GM19023 (cell line): ENCODE measurements at regions not wholly inside any gene's neighbourhood (a gene's known extent, or its start where the extent isn't known, plus 50 kb on each side); places are given as distances from the start of the nearest gene placed in this dataset.
"Not testable (repeated sequence)": the region's sequence is repeated elsewhere in the genome, so short reads cannot be mapped to it uniquely, and the experiment has no call there.

ENCODE experiments used
- ATAC-seq: cut with Tn5 transposase; IDR thresholded peaks from one replicate; pipeline ENCODE4 v1.9.1; 2021; ENCODE audit warnings: mild to moderate bottlenecking, moderate library complexity; ENCODE audit not compliant: unreplicated experiment

DNA sequence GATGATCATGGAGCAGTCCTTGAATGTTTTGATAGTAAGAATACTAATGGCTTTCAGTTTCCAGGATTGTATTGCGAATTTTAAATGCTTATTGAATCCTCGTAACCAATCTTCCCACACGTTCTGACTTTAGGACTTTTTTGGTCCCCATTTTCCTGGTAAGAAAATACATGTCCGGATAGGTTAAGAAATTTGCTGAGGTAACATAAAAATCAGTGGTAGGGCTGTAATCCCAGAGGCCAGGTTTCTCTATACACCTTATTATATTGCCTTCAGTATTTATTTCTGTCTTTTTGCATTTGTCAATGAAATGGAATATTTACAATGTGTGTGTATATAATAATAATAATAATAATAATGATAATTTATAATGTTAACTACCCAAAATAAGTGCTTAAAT lies 603.2 kb downstream of the TMEM182 start:
- no peak for ATAC-seq

DNA sequence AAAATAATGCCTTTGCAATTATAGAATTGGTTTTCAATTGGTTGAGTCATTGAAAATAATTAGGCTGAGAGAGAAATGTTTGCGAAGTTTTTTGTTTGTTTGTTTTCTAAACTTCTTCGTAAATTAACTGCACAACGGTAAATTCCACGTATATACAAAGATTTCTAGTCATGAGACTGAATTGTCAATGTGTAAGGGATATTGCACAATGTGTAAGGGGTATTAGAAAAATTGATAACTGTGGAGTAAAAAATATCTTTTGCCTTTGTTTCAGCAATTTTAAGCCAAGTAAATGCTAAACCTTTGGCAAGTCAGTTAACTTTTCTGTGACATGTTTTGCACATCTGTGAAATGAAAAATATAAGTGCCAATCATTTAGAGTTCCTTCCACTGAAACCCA lies 606.0 kb downstream of the TMEM182 start:
- ATAC-seq, result no peak

DNA sequence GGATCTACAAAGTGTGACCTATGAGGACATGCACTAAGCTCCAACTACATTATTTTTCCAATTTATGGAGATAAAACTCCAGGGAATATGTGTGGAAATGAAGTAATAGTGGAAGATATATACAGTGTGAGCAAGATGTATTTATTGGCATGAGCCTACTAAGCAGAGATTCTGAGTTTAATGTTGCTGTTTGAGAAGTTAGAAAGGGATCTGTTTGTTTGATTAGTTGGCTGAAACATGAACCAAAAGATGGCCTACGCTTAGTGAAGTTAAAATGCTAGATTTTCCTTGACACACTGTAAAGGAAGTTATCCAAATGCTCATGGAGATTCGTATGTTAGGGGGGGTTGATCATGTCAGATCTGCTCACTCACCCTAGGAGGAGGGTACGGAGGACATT lies 621.7 kb downstream of the TMEM182 start:
- no peak for ATAC-seq

DNA sequence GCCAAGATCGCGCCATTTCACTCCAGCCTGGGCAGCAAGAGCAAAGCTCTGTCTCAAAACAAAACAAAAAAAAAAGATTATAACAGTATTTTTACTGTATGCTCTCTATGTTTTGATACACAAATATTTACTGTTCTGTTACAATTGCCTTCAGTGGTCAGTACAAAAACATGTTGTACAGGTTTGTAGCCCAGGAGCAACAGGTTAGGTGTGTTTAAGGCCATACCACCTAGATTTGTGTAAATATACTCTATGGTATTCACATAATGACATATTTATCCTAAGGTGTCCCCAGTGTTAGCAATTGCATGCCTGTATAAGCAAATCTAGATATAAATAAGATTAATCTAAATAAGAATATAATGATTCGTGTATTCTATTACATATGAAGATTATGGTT lies 625.0 kb downstream of the TMEM182 start:
- no peak for ATAC-seq

DNA sequence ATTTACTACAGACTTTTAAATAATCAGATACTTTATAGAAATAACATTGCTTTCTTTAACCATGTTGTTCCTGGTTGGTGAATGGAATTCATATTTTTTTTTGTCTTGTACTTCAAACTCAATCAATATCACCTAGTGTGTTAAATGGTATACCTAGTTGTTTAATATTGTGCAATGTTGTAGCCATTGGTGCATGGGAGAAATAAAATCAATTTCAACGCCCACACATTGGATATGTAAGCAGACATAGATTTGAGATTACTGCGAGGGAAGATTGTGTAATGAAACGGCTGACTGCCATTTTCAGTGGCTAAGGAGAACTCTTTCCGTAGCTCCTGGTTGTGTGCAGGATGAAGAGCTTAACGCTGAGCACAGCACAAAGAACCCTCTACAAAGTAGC lies 626.1 kb downstream of the TMEM182 start:
- ATAC-seq, result no peak

DNA sequence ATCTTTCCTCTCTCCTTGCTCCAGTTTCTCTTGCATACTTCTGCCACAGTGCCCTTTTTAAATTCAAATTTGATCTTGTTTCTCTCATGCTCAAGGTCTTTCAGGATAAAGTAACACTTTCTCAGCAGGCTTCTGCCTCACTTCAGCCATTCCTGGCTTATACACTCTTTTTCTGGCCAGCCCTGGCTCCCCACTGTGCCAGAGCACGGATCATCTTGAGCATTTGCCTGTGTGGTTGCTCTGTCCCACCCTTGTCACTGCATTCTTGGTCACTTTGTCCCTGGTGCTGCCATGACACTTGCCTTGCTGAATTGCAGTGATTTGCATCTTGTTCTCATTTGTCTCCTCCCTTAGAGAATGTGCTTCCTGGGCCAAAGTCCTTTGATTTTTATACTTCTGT lies 634.3 kb downstream of the TMEM182 start:
- ATAC-seq, result no peak

DNA sequence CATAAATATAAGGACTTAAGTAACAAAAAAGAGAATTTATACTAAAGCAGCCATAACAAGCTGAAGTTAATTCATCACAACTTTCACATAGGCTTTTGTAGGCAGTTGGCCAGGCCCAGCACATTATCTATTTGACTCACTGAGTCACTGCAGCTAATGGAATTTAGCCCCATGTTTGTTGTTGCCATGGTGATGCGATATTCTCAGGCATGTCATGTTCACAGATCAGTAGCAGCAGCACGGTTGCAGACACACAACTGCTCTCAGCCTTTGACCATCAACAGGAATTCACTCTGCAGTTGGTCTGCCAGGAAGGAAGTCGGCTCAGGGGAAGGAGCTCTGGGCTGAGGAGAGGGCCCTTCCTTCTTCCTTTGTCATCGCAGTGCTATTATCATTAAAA lies 639.8 kb downstream of the TMEM182 start:
- no peak for ATAC-seq

DNA sequence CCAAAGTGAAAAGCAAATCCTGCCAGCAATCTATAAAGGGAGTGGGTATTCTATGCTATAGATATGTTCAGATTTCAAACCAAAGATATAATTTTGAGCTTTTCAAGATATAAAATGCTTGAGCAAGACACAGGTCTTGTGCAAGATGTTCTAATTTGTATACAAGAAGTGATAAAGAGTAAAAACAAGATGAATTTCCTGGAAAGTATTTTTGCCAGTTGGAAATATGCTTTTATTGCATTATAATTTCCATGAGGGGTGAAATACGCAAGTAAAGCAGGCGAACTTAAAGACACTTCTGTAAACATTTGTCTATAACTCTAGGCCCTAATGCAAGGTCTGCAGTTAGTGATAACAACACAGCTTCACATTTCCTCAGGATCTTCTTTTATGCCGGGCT lies 640.5 kb downstream of the TMEM182 start:
- ATAC-seq, result no peak

DNA sequence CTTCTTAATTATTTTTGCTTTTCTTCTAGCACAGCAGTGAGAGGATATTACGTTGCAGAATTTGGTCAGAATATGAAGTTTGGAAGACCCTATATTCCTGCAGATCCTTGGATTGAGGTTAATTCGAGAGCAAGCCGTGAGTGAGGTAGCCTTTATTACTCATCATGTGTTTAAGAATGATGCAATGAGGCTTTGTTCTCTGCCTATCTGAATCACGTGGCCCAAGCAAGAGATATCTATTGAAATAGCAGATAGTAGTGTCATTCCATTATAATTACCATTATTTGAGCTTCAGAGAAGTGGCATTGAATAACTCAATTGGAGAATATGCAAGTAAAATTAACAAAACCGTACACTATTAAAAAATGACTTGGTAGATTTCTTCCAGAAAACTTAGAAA lies 641.1 kb downstream of the TMEM182 start:
- no peak for ATAC-seq

DNA sequence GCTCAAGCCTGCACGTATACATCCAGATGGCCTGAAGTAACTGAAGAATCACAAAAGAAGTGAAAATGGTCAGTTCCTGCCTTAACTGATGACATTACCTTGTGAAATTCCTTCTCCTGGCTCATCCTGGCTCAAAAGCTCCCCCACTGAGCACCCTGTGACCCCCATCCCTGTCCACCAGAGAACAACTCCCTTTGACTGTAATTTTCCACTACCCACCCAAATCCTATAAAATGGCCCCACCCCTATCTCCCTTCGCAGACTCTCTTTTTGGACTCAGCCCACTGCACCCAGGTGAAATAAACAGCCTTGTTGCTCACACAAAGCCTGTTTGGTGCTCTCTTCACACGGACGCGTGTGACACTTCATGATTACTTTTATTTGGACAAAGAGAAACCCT lies 641.6 kb downstream of the TMEM182 start:
- ATAC-seq, result not testable (repeated sequence)

DNA sequence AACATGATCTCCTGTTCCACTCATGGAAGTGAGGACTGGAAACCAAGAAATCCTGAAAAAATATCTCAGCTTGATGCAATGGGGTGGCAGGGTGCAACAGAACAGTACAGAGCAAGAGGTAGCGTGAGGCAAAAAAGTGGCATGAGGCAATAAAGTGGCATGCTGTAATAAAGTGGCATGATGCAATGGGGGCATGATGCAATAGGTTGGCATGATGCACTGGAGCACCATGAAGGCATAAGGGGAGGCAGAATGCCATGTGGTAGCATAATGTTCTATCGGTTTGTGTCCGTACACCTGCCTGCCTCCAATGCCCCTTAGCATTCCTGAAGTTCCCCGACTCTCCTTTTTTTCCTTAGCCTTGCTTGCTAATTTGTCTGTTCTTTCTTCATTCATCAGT lies 648.4 kb downstream of the TMEM182 start:
- ATAC-seq, result no peak

DNA sequence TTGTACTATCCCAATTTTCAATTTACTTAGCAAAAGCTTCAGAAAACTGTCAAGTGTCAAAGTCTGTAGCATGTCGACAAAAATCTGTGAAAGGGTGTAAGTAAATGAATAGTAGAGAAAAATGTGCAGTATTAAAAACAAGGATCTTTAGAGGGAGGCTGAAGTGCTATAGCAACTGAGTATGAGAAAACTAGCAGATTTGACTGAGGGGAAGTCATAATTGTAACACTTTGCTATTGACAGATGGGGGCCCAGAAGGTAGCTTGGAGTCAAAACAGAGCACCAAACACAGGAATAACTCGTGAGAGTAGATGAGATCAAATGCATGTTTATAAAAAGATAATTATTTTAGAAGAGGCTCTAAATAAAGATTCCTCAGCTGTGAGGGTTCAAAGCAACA lies 657.7 kb downstream of the TMEM182 start:
- no peak for ATAC-seq

DNA sequence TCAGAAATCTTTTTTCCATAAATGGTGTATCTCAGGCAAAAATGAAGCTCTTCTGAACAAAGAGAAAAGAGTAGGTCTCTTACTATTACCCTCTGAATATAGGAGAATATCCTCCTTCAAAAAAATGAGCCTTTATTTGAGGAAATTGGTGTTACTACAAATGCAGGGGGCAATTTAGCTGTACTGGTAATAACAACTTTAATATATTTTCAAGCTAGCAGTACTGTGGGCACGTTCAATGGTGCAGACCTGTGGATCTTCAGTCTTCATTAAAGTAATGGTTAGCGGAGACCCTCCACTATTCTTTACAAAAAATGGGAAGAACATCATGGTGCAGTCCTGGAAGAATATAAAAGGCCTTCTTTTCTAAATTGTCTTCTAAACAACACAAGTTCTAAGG lies 661.3 kb downstream of the TMEM182 start:
- ATAC-seq, result no peak

DNA sequence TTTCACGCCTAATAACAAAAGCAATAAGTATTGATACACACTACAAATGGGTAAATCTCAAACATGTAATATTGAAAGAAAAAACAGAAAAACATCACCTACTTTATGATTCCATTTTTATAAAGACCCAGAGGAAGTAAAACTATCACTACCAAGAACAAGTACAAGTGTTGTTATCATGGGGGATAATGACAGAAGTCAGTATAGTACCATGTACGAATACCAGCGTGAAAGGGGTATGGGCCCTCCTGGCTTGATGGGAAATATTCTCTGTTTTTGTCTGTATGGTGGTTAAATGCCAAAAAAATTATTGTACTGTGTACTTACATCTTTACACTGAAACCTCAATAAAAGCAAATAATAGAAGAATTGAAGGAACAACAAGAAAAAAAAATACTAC lies 665.7 kb downstream of the TMEM182 start:
- no peak for ATAC-seq

DNA sequence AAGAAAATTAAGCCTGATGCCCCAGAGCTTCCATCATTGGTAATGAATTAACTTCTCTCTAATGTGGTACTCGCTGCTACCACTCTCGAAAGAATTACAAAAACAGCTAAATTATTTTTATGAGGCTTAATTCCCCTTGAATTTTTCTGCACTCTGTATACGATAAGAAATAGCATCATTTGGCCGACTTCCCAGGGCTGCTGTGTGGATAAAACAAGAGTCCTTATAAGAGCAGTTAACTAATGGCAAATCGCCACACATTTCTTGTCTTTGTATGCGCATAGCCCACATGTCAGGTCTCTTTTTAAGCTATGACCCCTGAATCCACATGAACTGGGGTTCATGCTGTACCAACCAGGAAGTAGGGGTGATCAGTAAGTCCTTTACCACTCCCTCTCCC lies 668.4 kb downstream of the TMEM182 start:
- no peak for ATAC-seq

DNA sequence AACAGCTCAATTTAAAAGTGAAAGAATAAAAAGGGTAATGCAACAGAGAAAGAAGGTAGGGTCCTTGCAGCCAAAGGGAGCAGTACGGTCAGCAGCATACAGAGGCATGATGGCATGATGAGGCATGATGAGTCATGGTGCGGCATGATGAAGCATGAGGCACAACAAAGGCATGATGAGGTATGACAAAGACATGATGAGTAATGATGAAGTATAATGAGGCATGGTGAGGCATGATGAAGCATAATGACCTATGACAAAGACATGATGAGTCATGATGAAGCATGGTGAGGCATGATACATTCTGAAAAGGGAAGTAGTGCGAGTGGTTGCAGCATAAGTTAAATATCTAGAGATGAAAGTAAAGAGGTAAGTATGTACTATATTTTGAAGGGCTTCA lies 673.2 kb downstream of the TMEM182 start:
- ATAC-seq, result no peak

DNA sequence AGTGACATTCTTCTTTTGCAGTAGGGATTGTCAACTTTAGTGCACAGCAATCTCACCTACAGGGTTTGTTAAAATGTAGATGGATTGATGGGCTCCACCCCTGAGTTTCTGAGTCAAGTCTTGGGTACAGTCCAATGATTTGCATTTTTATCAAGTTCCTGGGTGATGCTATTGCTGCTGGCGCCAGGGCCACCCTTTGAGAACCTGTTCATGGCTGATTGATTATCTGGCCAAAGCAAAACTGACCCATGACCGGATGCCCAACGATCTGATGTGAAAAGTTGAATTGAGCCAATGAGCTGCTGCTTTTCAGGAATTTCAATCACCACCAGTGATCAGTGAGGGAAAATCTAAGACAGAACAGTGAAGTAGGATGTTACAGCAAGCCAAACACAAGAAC lies 675.3 kb downstream of the TMEM182 start:
- ATAC-seq, result no peak

DNA sequence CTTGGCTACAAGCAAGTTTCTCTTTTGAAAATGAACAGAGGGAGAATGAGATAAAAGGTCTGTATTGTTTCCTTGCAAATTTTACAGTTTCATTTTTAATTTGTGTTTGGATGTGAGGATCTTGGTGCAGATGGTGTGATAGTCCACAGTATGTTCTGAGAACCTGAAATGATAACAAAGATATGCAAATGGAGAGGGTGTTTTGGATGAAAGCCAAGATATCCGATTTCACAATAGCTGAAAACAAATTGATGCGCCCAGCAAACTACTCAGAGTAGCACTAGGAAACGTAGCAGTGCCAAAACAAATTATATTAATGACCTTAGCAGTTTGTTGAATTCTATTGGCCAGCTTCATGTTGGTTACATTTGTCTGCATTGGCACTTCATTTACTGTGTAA lies 683.5 kb downstream of the TMEM182 start:
- no peak for ATAC-seq

DNA sequence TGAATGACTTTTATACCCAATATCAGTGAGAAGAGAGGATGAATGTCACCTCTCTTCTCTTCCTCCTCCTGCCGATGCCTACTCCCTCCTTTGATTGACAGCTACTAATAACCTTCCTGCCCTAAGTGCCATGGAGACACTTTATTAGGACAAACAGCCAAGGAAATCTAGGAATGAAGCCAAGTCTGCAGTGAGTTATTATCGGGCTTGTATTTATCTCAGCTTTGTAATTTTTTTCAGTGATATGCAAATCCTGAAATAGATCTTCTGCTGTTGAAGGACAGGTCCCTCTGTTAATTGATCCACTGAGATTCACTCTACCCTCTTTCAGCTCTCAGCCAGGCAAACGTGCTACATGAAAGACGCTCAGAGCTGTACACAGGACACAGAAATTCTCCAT lies 686.7 kb downstream of the TMEM182 start:
- no peak for ATAC-seq

DNA sequence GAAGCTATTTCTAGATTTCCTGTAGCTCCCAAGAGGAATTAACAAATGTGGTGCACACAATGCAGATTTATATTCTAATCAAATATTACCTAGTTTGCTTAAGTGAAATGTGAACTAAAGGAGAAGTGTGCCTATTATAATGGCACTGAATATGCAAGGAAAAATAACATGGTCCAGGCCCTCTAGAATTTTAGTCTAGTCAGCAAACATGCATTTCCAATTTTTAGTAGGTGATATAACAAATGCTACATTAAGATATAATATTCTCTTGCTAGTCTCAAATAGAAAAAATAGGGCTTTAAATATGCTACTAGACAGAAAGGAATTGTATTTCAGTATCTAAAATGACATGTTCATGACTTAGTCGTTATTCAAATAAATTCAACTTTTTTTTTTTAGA lies 689.5 kb downstream of the TMEM182 start:
- no peak for ATAC-seq

DNA sequence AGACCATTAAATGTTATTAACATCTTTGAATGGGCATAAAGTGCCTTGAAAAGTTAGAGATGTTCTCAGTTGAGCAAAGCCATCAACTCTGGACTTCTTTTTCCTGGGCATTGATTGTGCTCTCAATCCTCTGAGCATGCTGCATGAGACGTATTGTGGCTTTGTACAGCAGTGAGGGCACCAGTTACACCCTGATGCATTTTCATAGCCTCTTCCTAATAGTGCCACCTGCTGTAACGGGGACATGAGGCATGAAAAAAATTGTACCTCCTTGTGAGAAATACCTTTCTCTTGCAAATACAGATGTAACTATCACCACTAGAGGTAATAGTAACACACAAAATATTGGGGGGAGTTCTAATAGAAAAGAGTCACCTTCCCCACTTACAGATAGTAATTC lies 697.5 kb downstream of the TMEM182 start:
- no peak for ATAC-seq

DNA sequence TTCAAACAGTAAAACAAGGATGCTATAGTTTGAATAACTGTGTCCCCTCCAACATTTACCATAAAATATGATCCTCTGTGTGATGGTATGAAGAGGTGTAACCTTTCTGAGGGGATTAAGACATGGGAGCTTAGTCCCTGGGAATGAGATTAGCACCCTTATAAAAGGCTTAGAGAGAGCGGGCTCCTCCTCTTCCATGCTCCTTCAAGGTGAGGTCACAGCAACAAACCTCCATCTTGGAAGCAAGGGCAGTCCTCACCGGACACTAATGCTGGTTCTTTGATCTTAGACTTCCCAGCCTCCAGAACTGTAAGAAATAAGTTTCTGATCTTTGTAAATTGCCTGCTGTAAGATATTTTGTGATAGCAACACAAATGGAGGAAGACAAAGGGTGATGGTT lies 700.3 kb downstream of the TMEM182 start:
- ATAC-seq, result no peak

DNA sequence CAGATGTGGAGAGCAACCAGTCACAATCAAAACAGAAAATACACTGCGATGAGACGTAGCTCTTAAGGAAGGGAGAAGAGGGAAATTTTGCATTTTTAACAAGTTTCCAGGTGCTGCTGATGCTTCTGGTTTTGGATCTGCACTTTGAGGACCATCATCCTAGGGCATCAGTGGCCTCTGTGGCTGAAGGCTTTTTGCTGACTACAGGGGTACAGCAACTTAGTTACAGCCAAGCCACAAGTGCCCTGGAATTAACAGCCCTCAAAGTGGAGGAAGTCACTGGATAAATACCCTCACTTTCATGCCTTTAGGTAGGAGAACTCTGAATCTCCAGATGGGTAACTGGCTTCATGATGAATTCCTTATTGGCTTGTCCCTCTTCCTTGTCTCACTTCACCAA lies 700.9 kb downstream of the TMEM182 start:
- no peak for ATAC-seq

DNA sequence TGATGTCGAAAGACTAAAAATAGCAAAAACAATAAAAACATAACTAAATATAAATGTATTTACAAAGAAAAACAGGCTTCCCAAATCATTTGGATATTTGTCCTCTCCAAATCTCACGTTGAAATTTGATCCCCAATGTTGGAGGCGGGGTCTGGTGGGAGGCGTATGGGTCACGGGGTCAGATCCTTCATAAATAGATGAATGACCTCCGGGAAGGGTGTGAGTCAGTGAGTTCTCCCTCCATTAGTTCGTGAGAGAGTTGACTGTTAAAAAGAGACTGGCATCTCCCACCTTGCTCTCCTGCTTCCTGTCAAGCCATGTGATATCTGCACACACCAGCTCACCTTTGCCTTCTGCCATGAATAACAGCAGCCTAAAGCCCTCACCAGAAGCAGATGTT lies 703.0 kb downstream of the TMEM182 start:
- ATAC-seq, result no peak
